Duodenal mucosa (tissue), 2 donors: ENCODE measurements at regions not wholly inside any gene's neighbourhood (a gene's known extent, or its start where the extent isn't known, plus 50 kb on each side); places are given as distances from the start of the nearest gene placed in this dataset.

Source experiments
- H3K27ac ChIP-seq: one replicate; pipeline ENCODE4 v1.7.0; 2013; ENCODE audit warnings: low read depth, low read length
- H3K27me3 ChIP-seq, 2 donors: one replicate each; pipeline ENCODE4 v1.7.0; 2013; ENCODE audit warnings: low read length in 2 of 2, control low read depth in 1 of 2; ENCODE audit not compliant: insufficient read depth in 2 of 2, control insufficient read depth in 1 of 2
- H3K36me3 ChIP-seq, 2 donors: one replicate each; pipeline ENCODE4 v1.7.0; 2013; ENCODE audit warnings: low read length in 2 of 2, control low read depth in 1 of 2; ENCODE audit not compliant: insufficient read depth in 2 of 2, control insufficient read depth in 1 of 2
- H3K4me1 ChIP-seq, 2 donors: one replicate each; pipeline ENCODE4 v1.7.0; 2013; ENCODE audit warnings: low read length in 2 of 2, control low read depth in 1 of 2; ENCODE audit not compliant: insufficient read depth in 2 of 2, control insufficient read depth in 1 of 2
- H3K4me3 ChIP-seq, 2 donors: one replicate each; pipeline ENCODE4 v1.7.0; 2013; ENCODE audit warnings: low read length in 2 of 2, low read depth in 1 of 2
- H3K9ac ChIP-seq, 2 donors: one replicate each; pipeline ENCODE4 v1.7.0; 2013; ENCODE audit warnings: low read length in 2 of 2, low read depth in 1 of 2
- H3K9me3 ChIP-seq, 2 donors: one replicate each; pipeline ENCODE4 v1.7.0; 2013; ENCODE audit warnings: low read length in 2 of 2, control low read depth in 1 of 2; ENCODE audit not compliant: control insufficient read depth in 1 of 2

GRCh38 chr3:148131990-148132638, 565.6 kb upstream of the AGTR1 start:
- no peak overlapping the region for H3K9ac ChIP-seq
- no peak overlapping the region for H3K4me3 ChIP-seq
- no peaks in the 10 kb centered on the region for H3K36me3 ChIP-seq
- no peaks in the 10 kb centered on the region for H3K9me3 ChIP-seq
- H3K27ac ChIP-seq: no peak overlapping the region
- H3K4me1 ChIP-seq: no peaks in the 10 kb centered on the region
- H3K27me3 ChIP-seq: no peaks in the 10 kb centered on the region

- no peaks in the 10 kb centered on the region for H3K9me3 ChIP-seq
- H3K27me3 ChIP-seq: no peaks in the 10 kb centered on the region
- H3K36me3 ChIP-seq: no peaks in the 10 kb centered on the region
- H3K4me1 ChIP-seq: no peaks in the 10 kb centered on the region
- no peak overlapping the region for H3K4me3 ChIP-seq
- no peak overlapping the region for H3K9ac ChIP-seq
- no peak overlapping the region for H3K27ac ChIP-seq
Measured at GRCh38 chr3:148136816-148137215, 560.9 kb upstream of the AGTR1 start.

GRCh38 chr3:148146241-148146640, 551.5 kb upstream of the AGTR1 start:
- no peak overlapping the region for H3K27ac ChIP-seq
- no peak overlapping the region for H3K4me3 ChIP-seq
- H3K9ac ChIP-seq: no peak overlapping the region
- no peaks in the 10 kb centered on the region for H3K4me1 ChIP-seq
- H3K36me3 ChIP-seq: no peaks in the 10 kb centered on the region
- H3K9me3 ChIP-seq: no peaks in the 10 kb centered on the region
- no peaks in the 10 kb centered on the region for H3K27me3 ChIP-seq

GRCh38 chr3:148146947-148147826, 550.5 kb upstream of the AGTR1 start:
- H3K27ac ChIP-seq: no peak overlapping the region
- no peaks in the 10 kb centered on the region for H3K4me1 ChIP-seq
- no peak overlapping the region for H3K9ac ChIP-seq
- no peaks in the 10 kb centered on the region for H3K9me3 ChIP-seq
- no peak overlapping the region for H3K4me3 ChIP-seq
- H3K36me3 ChIP-seq: no peaks in the 10 kb centered on the region
- H3K27me3 ChIP-seq: no peaks in the 10 kb centered on the region

DNA sequence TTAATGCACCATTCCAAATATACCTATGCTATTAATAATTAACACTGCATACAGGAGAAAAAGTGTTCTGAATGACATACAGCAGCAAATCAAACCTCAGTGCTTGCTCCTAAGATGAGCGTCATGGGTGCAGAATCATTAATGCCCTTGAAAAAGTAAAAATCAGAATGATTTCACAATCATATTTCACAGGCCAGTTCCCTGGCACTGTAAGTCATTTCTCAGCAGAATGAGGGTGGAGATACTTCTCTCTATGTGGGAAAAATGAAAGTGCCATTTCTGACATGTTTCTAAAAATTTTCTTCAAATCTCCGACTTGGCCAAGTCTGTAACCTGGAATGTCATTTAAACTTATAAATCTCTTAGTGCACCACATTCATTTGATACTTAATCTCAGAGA, 549.8 kb upstream of the AGTR1 start:
- Histone ChIP-seq H3K27me3 (no peaks in the 10 kb centered on the region), H3K27ac (no peak overlapping the region), H3K36me3 (no peaks in the 10 kb centered on the region), H3K4me1 (no peaks in the 10 kb centered on the region), H3K9ac (no peak overlapping the region), H3K4me3 (no peak overlapping the region), H3K9me3 (no peaks in the 10 kb centered on the region)

DNA sequence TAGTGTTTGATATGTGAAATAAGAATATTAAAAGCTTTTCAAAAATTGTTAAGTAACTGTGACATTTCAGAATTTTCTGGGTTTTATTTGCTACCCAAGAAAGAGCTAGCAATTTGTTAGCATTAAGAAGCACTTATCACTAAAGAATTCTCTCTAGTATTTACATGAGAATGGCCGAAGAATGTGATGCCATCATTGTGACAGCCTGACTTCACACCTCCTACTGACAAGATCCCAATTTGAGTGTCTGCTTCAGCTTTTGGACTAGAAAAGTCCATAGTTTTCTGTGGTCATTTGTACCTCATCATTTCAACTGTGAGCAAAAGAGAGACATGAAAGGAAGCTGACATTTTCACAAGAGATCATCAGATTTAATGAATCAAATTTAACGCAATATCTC, 548.1 kb upstream of the AGTR1 start:
- no peak overlapping the region for H3K27ac ChIP-seq
- no peaks in the 10 kb centered on the region for H3K27me3 ChIP-seq
- no peak overlapping the region for H3K4me3 ChIP-seq
- H3K36me3 ChIP-seq: no peaks in the 10 kb centered on the region
- no peak overlapping the region for H3K9ac ChIP-seq
- H3K4me1 ChIP-seq: no peaks in the 10 kb centered on the region
- no peaks in the 10 kb centered on the region for H3K9me3 ChIP-seq

GRCh38 chr3:148150141-148150540, 547.6 kb upstream of the AGTR1 start:
- Histone ChIP-seq H3K27me3 (no peaks in the 10 kb centered on the region), H3K9ac (no peak overlapping the region), H3K27ac (no peak overlapping the region), H3K4me1 (no peaks in the 10 kb centered on the region), H3K4me3 (no peak overlapping the region), H3K36me3 (no peaks in the 10 kb centered on the region), H3K9me3 (no peaks in the 10 kb centered on the region)

- Histone ChIP-seq H3K4me1 (no peaks in the 10 kb centered on the region), H3K27me3 (no peaks in the 10 kb centered on the region), H3K9ac (no peak overlapping the region), H3K36me3 (no peaks in the 10 kb centered on the region), H3K27ac (no peak overlapping the region), H3K4me3 (no peak overlapping the region), H3K9me3 (no peaks in the 10 kb centered on the region)
Measured at GRCh38 chr3:148158210-148158609, 539.5 kb upstream of the AGTR1 start.

GRCh38 chr3:148162132-148162531, 535.6 kb upstream of the AGTR1 start:
- no peak overlapping the region for H3K4me3 ChIP-seq
- no peak overlapping the region for H3K27ac ChIP-seq
- H3K36me3 ChIP-seq: no peaks in the 10 kb centered on the region
- no peaks in the 10 kb centered on the region for H3K4me1 ChIP-seq
- no peak overlapping the region for H3K9ac ChIP-seq
- H3K27me3 ChIP-seq: no peaks in the 10 kb centered on the region
- no peaks in the 10 kb centered on the region for H3K9me3 ChIP-seq

GRCh38 chr3:148168347-148168746, 529.4 kb upstream of the AGTR1 start:
- Histone ChIP-seq H3K4me1 (no peaks in the 10 kb centered on the region), H3K36me3 (no peaks in the 10 kb centered on the region), H3K27me3 (no peaks in the 10 kb centered on the region), H3K4me3 (no peak overlapping the region), H3K9me3 (no peaks in the 10 kb centered on the region), H3K27ac (no peak overlapping the region), H3K9ac (no peak overlapping the region)
